IMR-90 (cell line): ENCODE measurements at regions not wholly inside any gene's neighbourhood (a gene's known extent, or its start where the extent isn't known, plus 50 kb on each side); places are given as distances from the start of the nearest gene placed in this dataset.

Experiments
- BHLHE40 ChIP-seq: fragments of 150-350 bp; IDR thresholded peaks from 2 replicates; pipeline ENCODE4 v1.6.1; 2016; ENCODE audit warnings: mild to moderate bottlenecking, low read depth, low read length
- CEBPB ChIP-seq: IDR thresholded peaks from 2 replicates; pipeline ENCODE4 v1.6.1; 2012; ENCODE audit warnings: low read depth, low read length, improper control_type of control experiment
- CTCF ChIP-seq: conservative IDR thresholded peaks from 2 replicates; pipeline ENCODE4 v1.5.1; 2012; ENCODE audit warnings: mild to moderate bottlenecking, low read depth, low read length, improper control_type of control experiment
- ELK1 ChIP-seq: fragments of 150-350 bp; IDR thresholded peaks from 2 replicates; pipeline ENCODE4 v1.6.1; 2016; ENCODE audit warnings: low read depth, mild to moderate bottlenecking, low read length, moderate library complexity, borderline replicate concordance
- MAFK ChIP-seq: IDR thresholded peaks from 2 replicates; pipeline ENCODE4 v1.6.1; 2012; ENCODE audit warnings: low read depth, low read length, improper control_type of control experiment
- MXI1 ChIP-seq: IDR thresholded peaks from 2 replicates; pipeline ENCODE4 v1.6.1; 2012; ENCODE audit warnings: low read depth, mild to moderate bottlenecking, low read length, moderate library complexity, borderline replicate concordance
- POLR2A ChIP-seq: IDR thresholded peaks from 2 replicates; pipeline ENCODE4 v1.6.1; 2012; ENCODE audit warnings: mild to moderate bottlenecking, low read depth, low read length
- RAD21 ChIP-seq: IDR thresholded peaks from 2 replicates; pipeline ENCODE4 v1.6.1; 2012; ENCODE audit warnings: low read length, improper control_type of control experiment

GRCh38 chr11:114762408-114762807 lies 84.1 kb downstream of the NXPE2 start:
- peak; percentile 78 for TF ChIP-seq CTCF
- TF ChIP-seq BHLHE40: peak; percentile 69; the same call in 1 of the 2 replicates
- peak; percentile 80 for TF ChIP-seq RAD21
- no peak for TF ChIP-seq MXI1
- TF ChIP-seq CEBPB: no peak
- no peak for TF ChIP-seq MAFK
- TF ChIP-seq ELK1: no peak
- no peak for TF ChIP-seq POLR2A
